ENCODE measurements at regions not wholly inside any gene's neighbourhood (a gene's known extent, or its start where the extent isn't known, plus 50 kb on each side); places are given as distances from the start of the nearest gene placed in this dataset.

- TF ChIP-seq CTCF (IDR thresholded peaks at IDR 0.05; ENCODE audit: borderline replicate concordance, extremely low read depth, low read length, poor library complexity, severe bottlenecking), result no peak
- no peak for TF ChIP-seq EZH2 (IDR thresholded peaks at IDR 0.05; ENCODE audit: borderline replicate concordance, low read depth, low read length, severe bottlenecking)
Observed at GRCh38 chr20:52364405-52364804, 172.8 kb upstream of the ZFP64 start.
